ENCODE measurements at regions not wholly inside any gene's neighbourhood (a gene's known extent, or its start where the extent isn't known, plus 50 kb on each side); places are given as distances from the start of the nearest gene placed in this dataset.

DNA sequence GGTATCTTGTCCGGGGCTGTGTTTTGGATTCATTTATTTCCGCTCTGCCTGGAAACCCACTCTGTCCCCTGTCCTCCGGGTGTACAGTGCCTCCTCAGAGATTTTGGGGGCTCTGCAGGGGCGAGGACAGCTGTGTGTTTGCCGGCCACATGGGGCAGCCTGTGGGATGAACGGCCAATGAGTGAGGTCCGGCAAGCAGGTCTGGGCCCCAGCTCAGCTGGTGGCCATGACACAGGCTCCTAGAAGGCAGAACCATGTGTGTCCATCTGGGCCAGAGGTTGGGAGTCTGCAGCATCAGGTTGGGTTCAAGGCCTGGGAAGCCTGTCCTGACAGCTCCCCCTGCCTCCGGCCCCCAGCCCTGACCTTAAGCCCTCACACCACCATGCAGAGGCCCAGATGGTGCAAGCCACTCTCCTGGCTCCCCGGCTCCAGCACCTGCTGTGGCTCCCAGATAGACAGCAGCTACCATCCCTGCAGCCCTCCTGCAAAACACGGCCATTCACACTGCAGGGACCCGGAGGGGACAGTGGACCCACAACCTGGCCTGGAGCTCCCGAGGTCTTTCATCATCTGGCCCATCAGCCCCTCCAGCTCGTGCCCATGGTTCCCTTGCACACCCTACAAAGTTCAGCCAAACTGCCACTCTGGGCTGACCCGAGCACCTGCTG lies 220.1 kb upstream of the C14orf180 start:
- no peak for DNase-seq (ENCODE audit: low spot score)
- no peak overlapping the region for H3K27ac ChIP-seq (ENCODE audit: low read depth, low read length, poor library complexity, severe bottlenecking)
- ChIA-PET POLR2A (ENCODE audit: low non-redundant PET) (no interaction called here), CTCF (no interaction called here)
- H3K9me3 ChIP-seq (ENCODE audit: low read depth, low read length, poor library complexity, severe bottlenecking) = no peaks in the 10 kb centered on the region
- TF ChIP-seq, protein P1, sequence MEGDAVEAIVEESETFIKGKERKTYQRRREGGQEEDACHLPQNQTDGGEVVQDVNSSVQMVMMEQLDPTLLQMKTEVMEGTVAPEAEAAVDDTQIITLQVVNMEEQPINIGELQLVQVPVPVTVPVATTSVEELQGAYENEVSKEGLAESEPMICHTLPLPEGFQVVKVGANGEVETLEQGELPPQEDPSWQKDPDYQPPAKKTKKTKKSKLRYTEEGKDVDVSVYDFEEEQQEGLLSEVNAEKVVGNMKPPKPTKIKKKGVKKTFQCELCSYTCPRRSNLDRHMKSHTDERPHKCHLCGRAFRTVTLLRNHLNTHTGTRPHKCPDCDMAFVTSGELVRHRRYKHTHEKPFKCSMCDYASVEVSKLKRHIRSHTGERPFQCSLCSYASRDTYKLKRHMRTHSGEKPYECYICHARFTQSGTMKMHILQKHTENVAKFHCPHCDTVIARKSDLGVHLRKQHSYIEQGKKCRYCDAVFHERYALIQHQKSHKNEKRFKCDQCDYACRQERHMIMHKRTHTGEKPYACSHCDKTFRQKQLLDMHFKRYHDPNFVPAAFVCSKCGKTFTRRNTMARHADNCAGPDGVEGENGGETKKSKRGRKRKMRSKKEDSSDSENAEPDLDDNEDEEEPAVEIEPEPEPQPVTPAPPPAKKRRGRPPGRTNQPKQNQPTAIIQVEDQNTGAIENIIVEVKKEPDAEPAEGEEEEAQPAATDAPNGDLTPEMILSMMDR (conservative IDR thresholded peaks at IDR 0.05; ENCODE audit: low read depth, low read length) = no peak
- TF ChIP-seq EZH2 (IDR thresholded peaks at IDR 0.05; ENCODE audit: borderline replicate concordance, low read depth, low read length, poor library complexity, severe bottlenecking) = no peak
- H3K36me3 ChIP-seq (ENCODE audit: insufficient read depth, low read length, poor library complexity, severe bottlenecking) = no peaks in the 10 kb centered on the region
- BruUV-seq (replicated peaks) = no TSS peak
- intact Hi-C loops (cut with micrococcal nuclease; ENCODE audit: unreplicated experiment) = no loop called here
- H3K27me3 ChIP-seq (replicated peaks; ENCODE audit: insufficient read depth, low read depth, low read length, poor library complexity) = no peaks in the 10 kb centered on the region
- H3K4me1 ChIP-seq (ENCODE audit: insufficient read depth, low read length, poor library complexity, severe bottlenecking) = peaks cover 1% of the 10 kb centered on the region
- no peak overlapping the region for H3K4me3 ChIP-seq (ENCODE audit: low read depth, low read length, poor library complexity, severe bottlenecking)

DNA sequence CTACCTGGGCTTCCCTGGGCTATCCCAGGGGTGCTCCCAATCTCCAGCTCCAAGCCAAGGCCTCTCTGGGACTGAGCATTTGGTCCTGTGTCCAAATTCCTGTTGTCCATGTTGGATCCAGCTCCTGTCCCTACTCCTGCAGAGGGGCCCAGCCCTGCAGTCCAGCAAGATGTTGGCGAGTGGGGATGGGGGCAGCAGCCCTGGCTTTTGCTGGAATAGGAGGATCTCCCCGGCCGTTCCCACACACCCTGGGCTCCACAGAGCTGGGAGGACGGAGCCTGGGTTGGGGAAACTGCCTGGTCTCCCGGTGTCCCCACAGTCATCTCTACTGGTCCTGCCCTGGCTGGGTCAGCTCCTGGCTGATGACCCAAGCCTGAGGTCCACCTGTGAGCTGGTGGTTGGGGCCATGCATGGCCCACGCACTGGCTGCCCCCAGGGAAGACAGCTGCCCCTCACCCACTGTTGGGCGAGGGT lies 219.6 kb upstream of the C14orf180 start:
- intact Hi-C loops (cut with micrococcal nuclease; ENCODE audit: unreplicated experiment) = no loop called here

DNA sequence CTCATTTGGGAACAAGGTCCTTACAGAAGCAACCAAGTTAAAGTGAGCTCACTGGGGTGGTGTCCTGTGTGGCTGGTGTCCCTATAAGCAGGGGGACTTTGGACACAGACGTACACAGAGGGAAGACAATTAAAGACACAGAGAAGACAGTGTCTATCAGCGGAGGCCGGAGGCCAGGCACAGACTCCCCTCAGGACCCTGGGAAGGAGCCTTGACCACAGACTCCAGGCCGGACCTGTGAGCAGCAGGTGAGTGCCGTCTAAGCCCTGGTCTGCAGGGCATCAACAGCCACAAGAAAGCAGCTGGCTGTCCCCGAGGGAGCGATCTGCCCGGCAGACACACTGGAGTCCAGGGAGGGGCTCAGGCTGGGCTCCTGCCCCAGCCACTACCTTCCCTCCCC lies 219.1 kb upstream of the C14orf180 start:
- intact Hi-C loops (cut with micrococcal nuclease; ENCODE audit: unreplicated experiment) = no loop called here
- DNase-seq (ENCODE audit: low spot score) = no peak
- H3K4me1 ChIP-seq (ENCODE audit: insufficient read depth, low read length, poor library complexity, severe bottlenecking) = no peaks in the 10 kb centered on the region
- H3K36me3 ChIP-seq (ENCODE audit: insufficient read depth, low read length, poor library complexity, severe bottlenecking) = no peaks in the 10 kb centered on the region
- BruUV-seq (replicated peaks) = no TSS peak
- H3K9me3 ChIP-seq (ENCODE audit: low read depth, low read length, poor library complexity, severe bottlenecking) = no peaks in the 10 kb centered on the region
- H3K27ac ChIP-seq (ENCODE audit: low read depth, low read length, poor library complexity, severe bottlenecking) = no peak overlapping the region
- CTCF ChIA-PET = no interaction called here
- H3K4me3 ChIP-seq (ENCODE audit: low read depth, low read length, poor library complexity, severe bottlenecking) = no peak overlapping the region
- TF ChIP-seq, protein P1 (conservative IDR thresholded peaks at IDR 0.05; ENCODE audit: low read depth, low read length) = no peak
- no peak for TF ChIP-seq EZH2 (IDR thresholded peaks at IDR 0.05; ENCODE audit: borderline replicate concordance, low read depth, low read length, poor library complexity, severe bottlenecking)
- POLR2A ChIA-PET (ENCODE audit: low non-redundant PET) = no interaction called here
- H3K27me3 ChIP-seq (replicated peaks; ENCODE audit: insufficient read depth, low read depth, low read length, poor library complexity) = no peaks in the 10 kb centered on the region

More for the DNA sequence above, 219.6 kb upstream of the C14orf180 start:
- no peak overlapping the region for H3K27ac ChIP-seq (ENCODE audit: low read depth, low read length, poor library complexity, severe bottlenecking)
- no peaks in the 10 kb centered on the region for H3K36me3 ChIP-seq (ENCODE audit: insufficient read depth, low read length, poor library complexity, severe bottlenecking)
- ChIA-PET CTCF (no interaction called here), POLR2A (ENCODE audit: low non-redundant PET) (no interaction called here)
- H3K27me3 ChIP-seq (replicated peaks; ENCODE audit: insufficient read depth, low read depth, low read length, poor library complexity) = no peaks in the 10 kb centered on the region
- TF ChIP-seq EZH2 (IDR thresholded peaks at IDR 0.05; ENCODE audit: borderline replicate concordance, low read depth, low read length, poor library complexity, severe bottlenecking) = no peak
- TF ChIP-seq, protein P1 (conservative IDR thresholded peaks at IDR 0.05; ENCODE audit: low read depth, low read length) = no peak
- no peaks in the 10 kb centered on the region for H3K9me3 ChIP-seq (ENCODE audit: low read depth, low read length, poor library complexity, severe bottlenecking)
- H3K4me3 ChIP-seq (ENCODE audit: low read depth, low read length, poor library complexity, severe bottlenecking) = no peak overlapping the region
- no peak for DNase-seq (ENCODE audit: low spot score)
- no peaks in the 10 kb centered on the region for H3K4me1 ChIP-seq (ENCODE audit: insufficient read depth, low read length, poor library complexity, severe bottlenecking)
- no TSS peak for BruUV-seq (replicated peaks)
